ENCODE measurements at regions not wholly inside any gene's neighbourhood (a gene's known extent, or its start where the extent isn't known, plus 50 kb on each side); places are given as distances from the start of the nearest gene placed in this dataset.

DNA sequence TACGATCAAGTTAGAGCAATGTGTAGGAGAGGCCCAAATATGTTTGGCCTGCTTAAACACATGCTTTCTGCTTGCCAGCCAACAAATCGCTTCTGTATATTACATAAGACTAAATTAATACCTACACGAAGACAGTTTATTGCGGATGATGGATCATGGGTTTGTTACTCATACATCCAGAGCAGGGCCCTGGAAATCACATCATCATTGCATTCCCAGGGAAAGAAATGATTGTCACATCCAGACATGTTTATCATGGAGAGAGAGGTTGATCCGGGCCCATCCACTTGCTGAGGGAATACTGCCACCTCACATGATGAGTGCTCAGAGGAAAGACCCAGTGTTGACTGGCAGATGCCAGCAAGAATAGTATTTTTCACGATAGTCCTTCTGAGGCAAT lies 282.6 kb downstream of the NUF2 start:
- no peak overlapping the region for H2AK5ac ChIP-seq (ENCODE audit: insufficient read length, low read length)
- H4K5ac ChIP-seq (ENCODE audit: insufficient read length, low read depth, low read length): no peak overlapping the region
- no peaks in the 10 kb centered on the region for H3K27me3 ChIP-seq (ENCODE audit: insufficient read depth, low read length)
- no peak overlapping the region for H3K18ac ChIP-seq (ENCODE audit: insufficient read length, low read depth, low read length)
- H3K27ac Mint-ChIP-seq: no peak overlapping the region
- peaks cover 5% of the 10 kb centered on the region for H3K9me3 ChIP-seq (ENCODE audit: control insufficient read depth, low read depth, low read length)
- H3K79me2 ChIP-seq (ENCODE audit: insufficient read depth, low read length): no peaks in the 10 kb centered on the region
- no peak overlapping the region for H3K14ac ChIP-seq (ENCODE audit: insufficient read depth, low read length)
- TF ChIP-seq, protein P1, sequence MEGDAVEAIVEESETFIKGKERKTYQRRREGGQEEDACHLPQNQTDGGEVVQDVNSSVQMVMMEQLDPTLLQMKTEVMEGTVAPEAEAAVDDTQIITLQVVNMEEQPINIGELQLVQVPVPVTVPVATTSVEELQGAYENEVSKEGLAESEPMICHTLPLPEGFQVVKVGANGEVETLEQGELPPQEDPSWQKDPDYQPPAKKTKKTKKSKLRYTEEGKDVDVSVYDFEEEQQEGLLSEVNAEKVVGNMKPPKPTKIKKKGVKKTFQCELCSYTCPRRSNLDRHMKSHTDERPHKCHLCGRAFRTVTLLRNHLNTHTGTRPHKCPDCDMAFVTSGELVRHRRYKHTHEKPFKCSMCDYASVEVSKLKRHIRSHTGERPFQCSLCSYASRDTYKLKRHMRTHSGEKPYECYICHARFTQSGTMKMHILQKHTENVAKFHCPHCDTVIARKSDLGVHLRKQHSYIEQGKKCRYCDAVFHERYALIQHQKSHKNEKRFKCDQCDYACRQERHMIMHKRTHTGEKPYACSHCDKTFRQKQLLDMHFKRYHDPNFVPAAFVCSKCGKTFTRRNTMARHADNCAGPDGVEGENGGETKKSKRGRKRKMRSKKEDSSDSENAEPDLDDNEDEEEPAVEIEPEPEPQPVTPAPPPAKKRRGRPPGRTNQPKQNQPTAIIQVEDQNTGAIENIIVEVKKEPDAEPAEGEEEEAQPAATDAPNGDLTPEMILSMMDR (conservative IDR thresholded peaks at IDR 0.05): no peak
- no peak overlapping the region for H3K4me3 Mint-ChIP-seq
- DNase-seq: no peak
- H3K79me1 ChIP-seq (ENCODE audit: insufficient read depth, low read depth, low read length, poor library complexity, severe bottlenecking): no peaks in the 10 kb centered on the region
- H3K23me2 ChIP-seq (ENCODE audit: insufficient read length, low read depth, low read length, poor library complexity, severe bottlenecking): no peaks in the 10 kb centered on the region
- H3K9me3 Mint-ChIP-seq: peaks cover 0 to 11% of the 10 kb centered on the region in 2 experiments; a peak in 4 of 5 replicates
- no peak overlapping the region for H2BK20ac ChIP-seq (ENCODE audit: low read depth, low read length, poor library complexity, severe bottlenecking)
- H3K4ac ChIP-seq (ENCODE audit: low read depth, low read length): no peak overlapping the region
- H3K4me2 ChIP-seq (ENCODE audit: insufficient read depth, insufficient read length, low read length): no peak overlapping the region
- no peak overlapping the region for H2BK5ac ChIP-seq (ENCODE audit: insufficient read length, low read length)
- H3K4me1 Mint-ChIP-seq: peaks cover 3 to 6% of the 10 kb centered on the region in 2 experiments; a peak in 1 of 4 replicates
- no peak overlapping the region for H4K91ac ChIP-seq (ENCODE audit: insufficient read length, low read depth, low read length)
- H3K56ac ChIP-seq (ENCODE audit: insufficient read length, low read depth, low read length): no peak overlapping the region
- no peak overlapping the region for H2BK120ac ChIP-seq (ENCODE audit: low read depth, low read length, poor library complexity, severe bottlenecking)
- no peak overlapping the region for H3K27ac ChIP-seq (ENCODE audit: insufficient read length, low read depth, low read length)
- no peak overlapping the region for H4K8ac ChIP-seq (replicated peaks; ENCODE audit: insufficient read length, low read depth, low read length)
- H2AFZ ChIP-seq (ENCODE audit: low read length): no peak overlapping the region
- H3K9ac ChIP-seq (ENCODE audit: extremely low read depth, insufficient read length, low read length): no peak overlapping the region
- WGBS (ENCODE audit: extremely low coverage, insufficient read length, low lambda C conversion rate): no CpG with 5 or more reads among the region's 6 CpGs
- H2BK12ac ChIP-seq (ENCODE audit: insufficient read length, low read depth, low read length): no peak overlapping the region
- H2BK15ac ChIP-seq (ENCODE audit: low read depth, low read length): no peak overlapping the region
- peaks cover 4% of the 10 kb centered on the region for H3K4me1 ChIP-seq (ENCODE audit: insufficient read depth, low read length)
- no peaks in the 10 kb centered on the region for H3K27me3 Mint-ChIP-seq (ENCODE audit: low read depth)
- peaks cover 7 to 23% (median 10%) of the 10 kb centered on the region in 3 experiments; a peak in 6 of 7 replicates for H3K36me3 Mint-ChIP-seq (ENCODE audit: insufficient read depth in 1 of 3, low read depth in 3 of 3)
- no peaks in the 10 kb centered on the region for H4K20me1 ChIP-seq (ENCODE audit: control insufficient read depth, insufficient read depth, insufficient read length)
- H3T11ph ChIP-seq (ENCODE audit: low read length): no peak overlapping the region
- no peak overlapping the region for H3K23ac ChIP-seq (ENCODE audit: insufficient read length, low read depth, low read length)
